ENCODE measurements at regions not wholly inside any gene's neighbourhood (a gene's known extent, or its start where the extent isn't known, plus 50 kb on each side); places are given as distances from the start of the nearest gene placed in this dataset.
A peak's percentile ranks its signal among the peaks of the same experiment; 100 is the strongest.

DNA sequence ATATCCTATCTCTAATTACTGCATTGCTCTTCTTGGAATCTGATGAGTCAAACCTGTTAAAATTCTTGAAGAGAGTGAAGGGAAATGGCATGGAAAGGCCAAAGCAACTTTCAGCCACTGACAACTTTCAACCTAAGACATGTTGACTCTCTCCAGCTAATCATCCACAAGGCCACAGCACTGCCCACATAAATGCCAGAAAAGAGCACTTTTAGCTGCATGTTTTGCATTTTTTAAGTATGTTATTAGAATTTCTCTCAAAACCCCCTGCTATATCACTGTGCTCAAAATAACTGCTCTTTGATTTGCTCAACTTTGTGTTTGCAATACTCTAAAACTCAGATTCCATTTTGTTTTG, 352.5 kb downstream of the ADGRL2 start:
- Histone ChIP-seq H3K27ac (peak overlapping the region in 1 of 2 donors; percentile 31), H3K36me3 (no peaks in the 10 kb centered on the region), H3K9me3 (no peaks in the 10 kb centered on the region), H3K4me3 (no peak overlapping the region), H3K4me1 (peaks cover 0 to 4% of the 10 kb centered on the region in 2 donors), H3K27me3 (no peaks in the 10 kb centered on the region)
- no peak for DNase-seq (ENCODE audit: low spot score in 2 of 2)
- intact Hi-C loops (cut with DNase I; ENCODE audit: low total_unique reads) = no loop called here
- TF ChIP-seq, protein P1, sequence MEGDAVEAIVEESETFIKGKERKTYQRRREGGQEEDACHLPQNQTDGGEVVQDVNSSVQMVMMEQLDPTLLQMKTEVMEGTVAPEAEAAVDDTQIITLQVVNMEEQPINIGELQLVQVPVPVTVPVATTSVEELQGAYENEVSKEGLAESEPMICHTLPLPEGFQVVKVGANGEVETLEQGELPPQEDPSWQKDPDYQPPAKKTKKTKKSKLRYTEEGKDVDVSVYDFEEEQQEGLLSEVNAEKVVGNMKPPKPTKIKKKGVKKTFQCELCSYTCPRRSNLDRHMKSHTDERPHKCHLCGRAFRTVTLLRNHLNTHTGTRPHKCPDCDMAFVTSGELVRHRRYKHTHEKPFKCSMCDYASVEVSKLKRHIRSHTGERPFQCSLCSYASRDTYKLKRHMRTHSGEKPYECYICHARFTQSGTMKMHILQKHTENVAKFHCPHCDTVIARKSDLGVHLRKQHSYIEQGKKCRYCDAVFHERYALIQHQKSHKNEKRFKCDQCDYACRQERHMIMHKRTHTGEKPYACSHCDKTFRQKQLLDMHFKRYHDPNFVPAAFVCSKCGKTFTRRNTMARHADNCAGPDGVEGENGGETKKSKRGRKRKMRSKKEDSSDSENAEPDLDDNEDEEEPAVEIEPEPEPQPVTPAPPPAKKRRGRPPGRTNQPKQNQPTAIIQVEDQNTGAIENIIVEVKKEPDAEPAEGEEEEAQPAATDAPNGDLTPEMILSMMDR (IDR thresholded peaks at IDR 0.05) = no peak
- TF ChIP-seq POLR2AphosphoS5 (IDR thresholded peaks at IDR 0.05) (no peak), POLR2A (IDR thresholded peaks at IDR 0.05) (no peak)

- Histone ChIP-seq H3K36me3 (no peaks in the 10 kb centered on the region), H3K4me1 (peaks cover 0 to 4% of the 10 kb centered on the region in 2 donors), H3K27ac (peak overlapping the region; percentile 9 to 31), H3K27me3 (no peaks in the 10 kb centered on the region), H3K9me3 (no peaks in the 10 kb centered on the region), H3K4me3 (no peak overlapping the region)
- no peak for DNase-seq (ENCODE audit: low spot score in 2 of 2)
- TF ChIP-seq POLR2A (IDR thresholded peaks at IDR 0.05) = no peak
- TF ChIP-seq POLR2AphosphoS5 (IDR thresholded peaks at IDR 0.05) = no peak
- TF ChIP-seq, protein P1 (IDR thresholded peaks at IDR 0.05) = no peak
- intact Hi-C loops (cut with DNase I; ENCODE audit: low total_unique reads) = no loop called here
These were observed 351.9 kb downstream of the ADGRL2 start for GRCh38 chr1:82152356-82153271.

GRCh38 chr1:82145656-82146055, 344.9 kb downstream of the ADGRL2 start:
- intact Hi-C loops (cut with DNase I; ENCODE audit: low total_unique reads) = no loop called here
- Histone ChIP-seq H3K9me3 (no peaks in the 10 kb centered on the region), H3K4me3 (no peak overlapping the region), H3K27ac (no peak overlapping the region), H3K27me3 (no peaks in the 10 kb centered on the region), H3K36me3 (no peaks in the 10 kb centered on the region), H3K4me1 (no peaks in the 10 kb centered on the region)
- TF ChIP-seq, protein P1 (IDR thresholded peaks at IDR 0.05) = no peak
- TF ChIP-seq POLR2AphosphoS5 (IDR thresholded peaks at IDR 0.05) (no peak), POLR2A (IDR thresholded peaks at IDR 0.05) (no peak)
- no peak for DNase-seq (ENCODE audit: low spot score in 2 of 2)

DNA sequence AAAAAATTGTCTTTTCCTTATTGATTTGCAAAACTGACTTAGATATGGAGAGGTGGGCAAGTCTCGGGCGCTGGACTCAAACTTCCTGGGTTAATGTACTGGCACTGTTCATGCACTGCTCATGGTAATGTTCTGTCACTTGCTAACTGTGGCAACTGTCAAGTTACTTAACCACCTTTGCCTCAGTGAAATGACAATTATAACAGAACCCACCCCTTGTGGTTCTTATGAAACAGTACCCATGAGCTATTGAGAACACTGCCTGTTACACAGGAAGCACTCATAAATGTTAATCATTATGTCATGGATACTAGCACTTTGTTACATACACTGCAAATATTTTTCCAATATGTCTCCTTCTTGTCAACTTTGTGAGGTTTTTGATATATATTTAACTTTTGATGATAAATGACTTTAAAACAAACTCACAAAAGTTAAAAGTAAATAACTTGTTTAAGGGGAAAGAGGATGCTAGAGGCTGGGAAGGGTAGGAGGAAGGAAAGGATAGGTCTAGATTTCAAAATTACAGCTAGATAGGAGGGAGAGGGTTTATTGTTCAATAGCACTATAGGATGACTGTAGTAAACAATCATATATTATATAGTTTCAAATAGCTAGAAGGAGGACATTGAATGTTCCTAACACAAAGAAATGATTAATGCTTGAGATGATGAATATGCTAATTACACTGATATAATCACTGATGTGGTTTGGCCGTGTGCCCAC, 342.5 kb downstream of the ADGRL2 start:
- Histone ChIP-seq H3K27me3 (no peaks in the 10 kb centered on the region), H3K4me1 (no peaks in the 10 kb centered on the region), H3K4me3 (no peak overlapping the region), H3K9me3 (no peaks in the 10 kb centered on the region), H3K27ac (no peak overlapping the region), H3K36me3 (no peaks in the 10 kb centered on the region)
- TF ChIP-seq POLR2AphosphoS5 (IDR thresholded peaks at IDR 0.05) (no peak), POLR2A (IDR thresholded peaks at IDR 0.05) (no peak)
- TF ChIP-seq, protein P1 (IDR thresholded peaks at IDR 0.05) = no peak
- intact Hi-C loops (cut with DNase I; ENCODE audit: low total_unique reads) = no loop called here
- no peak for DNase-seq (ENCODE audit: low spot score in 2 of 2)

- Histone ChIP-seq H3K27me3 (no peaks in the 10 kb centered on the region), H3K9me3 (no peaks in the 10 kb centered on the region), H3K27ac (no peak overlapping the region), H3K4me3 (no peak overlapping the region), H3K4me1 (no peaks in the 10 kb centered on the region), H3K36me3 (no peaks in the 10 kb centered on the region)
- no peak for TF ChIP-seq POLR2AphosphoS5 (IDR thresholded peaks at IDR 0.05)
- TF ChIP-seq, protein P1 (IDR thresholded peaks at IDR 0.05) = no peak
- TF ChIP-seq POLR2A (IDR thresholded peaks at IDR 0.05) = no peak
- intact Hi-C loops (cut with DNase I; ENCODE audit: low total_unique reads) = no loop called here
- DNase-seq (ENCODE audit: low spot score in 2 of 2) = no peak
These were observed 340.7 kb downstream of the ADGRL2 start for GRCh38 chr1:82141390-82141789.
